Lower leg skin (tissue), 3 donors: ENCODE measurements at regions not wholly inside any gene's neighbourhood (a gene's known extent, or its start where the extent isn't known, plus 50 kb on each side); places are given as distances from the start of the nearest gene placed in this dataset.

Source experiments
- POLR2A ChIP-seq, 2 donors: fragments of 450-650 bp; IDR thresholded peaks; one replicate each; pipeline ENCODE4 v1.6.1; 2016 to 2017; ENCODE audit warnings: antibody characterized with exemption in 2 of 2, mild to moderate bottlenecking in 1 of 2, moderate library complexity in 1 of 2
- TF ChIP-seq, protein P1 (sequence below), 3 donors: fragments of 450-650 bp; IDR thresholded peaks; one replicate each; pipeline ENCODE4 v1.5.1; 2016; ENCODE audit warnings: antibody characterized with exemption in 3 of 3, mild to moderate bottlenecking in 3 of 3, moderate library complexity in 2 of 3

- TF ChIP-seq, protein P1, sequence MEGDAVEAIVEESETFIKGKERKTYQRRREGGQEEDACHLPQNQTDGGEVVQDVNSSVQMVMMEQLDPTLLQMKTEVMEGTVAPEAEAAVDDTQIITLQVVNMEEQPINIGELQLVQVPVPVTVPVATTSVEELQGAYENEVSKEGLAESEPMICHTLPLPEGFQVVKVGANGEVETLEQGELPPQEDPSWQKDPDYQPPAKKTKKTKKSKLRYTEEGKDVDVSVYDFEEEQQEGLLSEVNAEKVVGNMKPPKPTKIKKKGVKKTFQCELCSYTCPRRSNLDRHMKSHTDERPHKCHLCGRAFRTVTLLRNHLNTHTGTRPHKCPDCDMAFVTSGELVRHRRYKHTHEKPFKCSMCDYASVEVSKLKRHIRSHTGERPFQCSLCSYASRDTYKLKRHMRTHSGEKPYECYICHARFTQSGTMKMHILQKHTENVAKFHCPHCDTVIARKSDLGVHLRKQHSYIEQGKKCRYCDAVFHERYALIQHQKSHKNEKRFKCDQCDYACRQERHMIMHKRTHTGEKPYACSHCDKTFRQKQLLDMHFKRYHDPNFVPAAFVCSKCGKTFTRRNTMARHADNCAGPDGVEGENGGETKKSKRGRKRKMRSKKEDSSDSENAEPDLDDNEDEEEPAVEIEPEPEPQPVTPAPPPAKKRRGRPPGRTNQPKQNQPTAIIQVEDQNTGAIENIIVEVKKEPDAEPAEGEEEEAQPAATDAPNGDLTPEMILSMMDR (IDR thresholded peaks at IDR 0.05), result no peak
- TF ChIP-seq POLR2A (IDR thresholded peaks at IDR 0.05), result no peak
Measured at GRCh38 chr1:181262069-181262468, 173.6 kb downstream of the IER5 start.
